Stimulated activated naive B cell treated with anti-CD40 and anti-IgM and Interleukin-4, amounts not matched to agents 10 μg/mL and 1 μg/mL and 100 μg/mL, for 72 hours (primary cell): ENCODE measurements at regions not wholly inside any gene's neighbourhood (a gene's known extent, or its start where the extent isn't known, plus 50 kb on each side); places are given as distances from the start of the nearest gene placed in this dataset.

ENCODE experiments used
- ATAC-seq, 2 donors: fragments of 150-1000 bp; cut with Tn5 transposase; replicated peaks; 2 replicates each; pipeline ENCODE4 v1.10.0; 2021; ENCODE audit warnings: moderate library complexity in 1 of 2
- DNase-seq: peaks from one replicate; pipeline ENCODE4 v3.0.0; 2021
- H3K27ac Mint-ChIP-seq: one replicate; pipeline ENCODE4 v1.8.0; 2022; ENCODE audit warnings: mild to moderate bottlenecking, mixed read lengths
- H3K27me3 Mint-ChIP-seq, 2 donors: one replicate each; pipeline ENCODE4 v1.8.0; 2022; ENCODE audit warnings: mixed read lengths in 2 of 2
- H3K36me3 Mint-ChIP-seq, 2 donors: one replicate each; pipeline ENCODE4 v1.8.0; 2022; ENCODE audit warnings: mixed read lengths in 2 of 2, mild to moderate bottlenecking in 1 of 2
- H3K4me1 Mint-ChIP-seq, 2 donors: one replicate each; pipeline ENCODE4 v1.8.0; 2022; ENCODE audit warnings: mixed read lengths in 2 of 2, mild to moderate bottlenecking in 1 of 2
- H3K4me3 Mint-ChIP-seq, 2 donors: one replicate each; pipeline ENCODE4 v1.8.0; 2022; ENCODE audit warnings: mild to moderate bottlenecking in 2 of 2, mixed read lengths in 2 of 2, moderate library complexity in 1 of 2
- H3K9me3 Mint-ChIP-seq, 2 donors: one replicate each; pipeline ENCODE4 v1.8.0; 2022; ENCODE audit warnings: mixed read lengths in 2 of 2, mild to moderate bottlenecking in 1 of 2

DNA sequence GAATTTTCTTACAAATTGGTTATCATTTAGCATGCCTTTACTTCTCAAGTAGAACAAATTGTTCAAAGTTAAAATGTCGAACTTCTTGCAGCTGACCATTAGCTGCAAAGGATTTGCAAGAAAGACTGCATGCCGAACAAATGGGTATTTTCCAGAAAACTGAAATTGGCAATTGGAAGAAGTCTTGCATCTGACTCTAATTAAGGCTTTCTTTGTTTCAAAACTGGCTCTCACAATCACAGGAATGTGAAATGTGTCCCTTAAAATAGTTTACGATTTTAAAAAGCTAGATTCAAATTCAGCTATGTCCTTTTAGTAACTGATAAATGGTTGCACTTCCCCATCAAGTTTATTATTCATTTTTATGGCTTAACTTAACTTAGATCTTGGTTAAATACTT lies 207.9 kb downstream of the ARL4A start:
- Mint-ChIP-seq H3K9me3 (no peaks in the 10 kb centered on the region), H3K36me3 (no peaks in the 10 kb centered on the region), H3K27me3 (no peaks in the 10 kb centered on the region), H3K27ac (no peak overlapping the region), H3K4me3 (no peak overlapping the region), H3K4me1 (no peaks in the 10 kb centered on the region)
- no peak for DNase-seq
- no peak for ATAC-seq

DNA sequence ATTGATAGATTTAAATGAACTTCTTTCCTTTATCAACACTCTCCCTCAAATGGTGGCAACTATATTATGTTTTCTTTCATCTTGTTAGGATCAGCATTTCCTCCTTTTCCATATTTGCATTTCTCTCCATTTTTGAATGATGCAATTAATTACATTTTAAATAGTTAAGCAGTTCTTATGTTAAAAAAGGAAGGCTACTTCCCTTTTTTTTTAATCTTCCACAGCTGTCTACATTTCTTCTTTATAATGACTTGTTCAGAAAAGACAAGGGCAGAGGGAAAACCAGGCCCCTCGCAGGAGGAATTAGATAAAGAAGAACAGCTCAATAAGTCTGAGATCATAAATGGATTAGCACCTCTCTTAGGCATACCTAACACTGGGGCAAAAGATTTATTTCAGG lies 208.9 kb downstream of the ARL4A start:
- Mint-ChIP-seq H3K4me1 (no peaks in the 10 kb centered on the region), H3K27me3 (no peaks in the 10 kb centered on the region), H3K9me3 (no peaks in the 10 kb centered on the region), H3K4me3 (no peak overlapping the region), H3K27ac (no peak overlapping the region), H3K36me3 (no peaks in the 10 kb centered on the region)
- ATAC-seq (no peak), DNase-seq (no peak)

DNA sequence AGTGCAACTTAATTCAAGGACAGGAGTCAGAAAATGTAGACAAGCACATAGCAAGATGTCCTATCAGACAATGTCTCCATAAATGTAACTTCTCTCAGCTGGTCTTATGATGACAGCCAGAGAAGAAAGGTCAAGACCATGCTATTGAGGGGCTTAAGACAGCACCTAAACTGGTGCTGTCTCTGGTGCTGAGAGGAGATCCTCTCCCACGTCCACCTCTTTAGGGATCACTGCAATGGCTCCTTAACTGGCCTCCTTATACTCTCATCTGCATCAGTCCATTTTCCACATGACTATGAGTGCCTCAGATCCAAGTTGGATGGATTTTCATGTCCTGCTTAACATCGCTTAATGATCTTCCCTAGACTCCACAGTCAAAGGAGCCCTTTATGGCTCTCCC lies 210.6 kb downstream of the ARL4A start:
- DNase-seq (no peak), ATAC-seq (no peak)
- Mint-ChIP-seq H3K4me1 (no peaks in the 10 kb centered on the region), H3K9me3 (no peaks in the 10 kb centered on the region), H3K27me3 (no peaks in the 10 kb centered on the region), H3K4me3 (no peak overlapping the region), H3K27ac (no peak overlapping the region), H3K36me3 (no peaks in the 10 kb centered on the region)

DNA sequence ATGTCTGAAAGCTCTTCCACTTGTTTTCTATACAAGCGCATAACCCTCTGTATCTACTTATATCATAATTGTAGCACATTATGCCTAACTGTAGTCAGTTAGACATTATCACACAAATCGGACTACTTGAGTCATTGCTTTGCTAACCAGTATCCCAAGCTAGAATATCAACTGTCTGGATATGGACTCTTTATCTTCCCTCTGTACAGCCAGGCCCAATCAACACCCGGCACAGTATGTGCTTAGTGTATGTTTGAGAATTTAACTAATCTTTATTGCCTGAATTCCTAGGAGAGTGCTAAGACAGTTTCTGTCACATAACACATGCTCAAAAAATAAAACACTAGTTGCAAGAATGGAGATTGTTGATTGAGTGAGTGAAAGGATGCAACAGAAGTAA lies 211.2 kb downstream of the ARL4A start:
- Mint-ChIP-seq H3K27ac (no peak overlapping the region), H3K9me3 (no peaks in the 10 kb centered on the region), H3K27me3 (no peaks in the 10 kb centered on the region), H3K36me3 (no peaks in the 10 kb centered on the region), H3K4me1 (no peaks in the 10 kb centered on the region), H3K4me3 (no peak overlapping the region)
- DNase-seq (no peak), ATAC-seq (no peak)

DNA sequence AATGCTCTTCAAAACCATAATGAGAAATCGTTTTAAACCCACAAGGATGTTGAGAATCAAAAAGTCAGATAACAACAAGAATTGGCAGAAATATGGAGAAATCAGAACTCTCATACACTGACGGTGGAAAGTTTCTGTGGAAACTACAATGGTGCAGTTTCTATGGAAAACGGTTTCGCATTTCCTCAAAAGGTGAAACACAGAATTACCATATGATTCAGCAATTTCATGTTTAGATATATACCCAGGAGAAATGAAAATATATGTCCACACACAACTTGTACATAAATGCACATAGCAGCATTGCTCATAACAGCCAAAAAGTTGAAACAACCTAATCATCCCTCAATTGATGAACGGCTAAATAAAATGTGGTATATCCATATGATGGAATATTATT lies 218.2 kb downstream of the ARL4A start:
- Mint-ChIP-seq H3K4me3 (no peak overlapping the region), H3K27me3 (peaks cover 0 to 9% of the 10 kb centered on the region in 2 donors), H3K4me1 (no peaks in the 10 kb centered on the region), H3K27ac (no peak overlapping the region), H3K9me3 (no peaks in the 10 kb centered on the region), H3K36me3 (no peaks in the 10 kb centered on the region)
- DNase-seq (no peak), ATAC-seq (no peak)

DNA sequence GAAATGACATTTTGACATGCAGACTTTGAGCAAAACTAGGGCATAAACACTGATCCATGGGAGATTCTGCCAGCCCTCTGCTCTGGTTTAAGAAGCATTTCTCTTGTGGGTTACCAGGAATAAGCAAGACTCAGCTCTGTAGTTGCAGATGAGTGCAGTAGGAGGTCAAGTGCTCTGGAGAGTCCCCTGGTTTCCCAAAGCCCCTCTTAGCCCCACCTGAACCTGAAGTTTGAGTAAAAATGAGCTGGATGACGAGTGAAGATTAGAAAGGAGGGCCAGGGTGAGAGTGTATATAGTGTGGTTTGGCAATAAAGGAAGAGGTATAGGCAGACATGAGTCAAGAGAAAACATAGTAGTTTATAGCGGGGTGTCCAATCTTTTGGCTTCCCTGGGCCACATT lies 220.3 kb downstream of the ARL4A start:
- Mint-ChIP-seq H3K27ac (no peak overlapping the region), H3K4me1 (no peaks in the 10 kb centered on the region), H3K9me3 (no peaks in the 10 kb centered on the region), H3K4me3 (no peak overlapping the region), H3K36me3 (no peaks in the 10 kb centered on the region), H3K27me3 (peaks cover 0 to 9% of the 10 kb centered on the region in 2 donors)
- no peak for ATAC-seq
- DNase-seq = no peak

DNA sequence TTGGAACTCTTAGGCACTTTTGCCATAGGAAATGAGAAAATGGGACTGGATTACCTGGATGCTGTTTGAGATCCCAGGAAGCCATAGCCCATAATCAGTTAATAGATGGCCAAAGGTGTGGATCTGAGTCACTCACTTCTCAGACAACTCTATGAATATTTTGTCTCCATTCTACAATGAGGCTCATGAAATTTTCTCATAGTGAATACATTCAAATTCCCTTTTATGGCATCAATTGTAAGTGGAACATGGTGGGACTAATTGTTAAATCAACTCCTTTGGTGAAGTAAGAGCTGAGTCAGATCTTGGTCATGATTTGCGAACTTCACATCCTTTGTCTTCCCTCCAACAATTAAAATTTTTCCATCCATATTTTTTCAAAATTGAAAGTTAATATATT lies 222.1 kb downstream of the ARL4A start:
- no peak overlapping the region for H3K4me3 Mint-ChIP-seq
- no peak overlapping the region for H3K27ac Mint-ChIP-seq
- no peaks in the 10 kb centered on the region for H3K4me1 Mint-ChIP-seq
- H3K27me3 Mint-ChIP-seq = peaks cover 0 to 9% of the 10 kb centered on the region in 2 donors
- no peak for DNase-seq
- no peak for ATAC-seq
- H3K36me3 Mint-ChIP-seq = no peaks in the 10 kb centered on the region
- no peaks in the 10 kb centered on the region for H3K9me3 Mint-ChIP-seq

DNA sequence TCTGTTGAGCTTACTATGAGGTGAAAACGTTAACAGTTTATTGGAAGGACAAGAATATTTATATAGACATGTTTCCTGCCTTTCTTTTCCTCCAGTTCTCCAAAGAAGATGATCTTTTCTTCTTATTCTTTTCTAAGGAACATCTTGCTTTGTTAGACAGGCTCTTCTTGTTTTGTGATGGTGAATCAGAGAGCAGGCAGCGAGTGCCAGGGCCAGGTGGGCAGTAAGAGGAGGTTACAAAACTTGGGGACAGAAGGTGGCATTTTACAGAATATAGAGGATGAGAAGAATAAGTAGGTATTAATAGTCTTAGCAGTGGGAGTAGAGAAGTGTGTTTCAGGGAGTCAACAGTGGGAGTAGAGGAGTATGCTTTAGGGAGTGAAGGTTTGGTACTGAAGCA lies 223.6 kb downstream of the ARL4A start:
- Mint-ChIP-seq H3K27me3 (peaks cover 0 to 9% of the 10 kb centered on the region in 2 donors), H3K4me1 (no peaks in the 10 kb centered on the region), H3K36me3 (no peaks in the 10 kb centered on the region), H3K9me3 (no peaks in the 10 kb centered on the region), H3K27ac (no peak overlapping the region), H3K4me3 (no peak overlapping the region)
- ATAC-seq = no peak
- no peak for DNase-seq

DNA sequence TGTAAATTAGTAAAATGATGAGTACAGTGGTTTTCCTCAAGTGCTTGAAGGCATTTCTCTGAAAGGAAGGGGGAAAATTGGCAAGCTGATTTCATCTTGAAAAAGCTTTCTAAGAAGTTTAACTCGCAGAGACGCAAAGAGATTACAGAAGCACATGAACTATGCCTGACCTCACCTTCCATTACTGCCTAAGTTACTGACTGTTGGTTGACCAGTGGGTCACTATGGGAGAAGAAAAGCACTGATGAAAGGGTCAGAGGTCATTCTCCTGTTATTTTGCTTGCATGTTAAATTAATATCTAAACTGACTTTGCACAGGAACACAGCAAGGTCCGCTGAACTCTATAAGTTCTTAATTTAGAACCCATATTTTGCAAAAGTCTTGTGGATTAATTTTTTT lies 225.6 kb downstream of the ARL4A start:
- H3K27ac Mint-ChIP-seq = no peak overlapping the region
- no peaks in the 10 kb centered on the region for H3K4me1 Mint-ChIP-seq
- H3K4me3 Mint-ChIP-seq = no peak overlapping the region
- H3K9me3 Mint-ChIP-seq = peaks cover 3% of the 10 kb centered on the region in 2 donors
- no peaks in the 10 kb centered on the region for H3K27me3 Mint-ChIP-seq
- no peak for DNase-seq
- peaks cover 0 to 3% of the 10 kb centered on the region in 2 donors for H3K36me3 Mint-ChIP-seq
- no peak for ATAC-seq

DNA sequence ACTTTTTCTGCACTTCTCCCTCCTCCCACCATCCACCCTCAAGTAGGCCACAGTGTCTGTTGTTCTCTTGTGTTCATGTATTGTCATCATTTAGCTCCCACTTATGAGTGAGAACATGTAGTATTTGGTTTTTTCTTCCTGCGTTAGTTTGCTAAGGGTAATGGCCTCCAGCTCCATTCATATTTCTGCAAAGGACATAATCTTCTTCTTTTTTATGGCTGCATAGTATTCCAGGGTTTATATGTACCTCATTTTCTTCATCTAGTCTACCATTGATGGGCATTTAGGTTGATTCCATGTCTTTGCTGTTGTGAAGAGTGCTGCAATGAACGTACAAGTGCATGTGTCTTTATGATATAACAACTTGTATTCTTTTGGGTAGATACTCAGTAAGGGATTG lies 230.4 kb downstream of the ARL4A start:
- Mint-ChIP-seq H3K27me3 (no peaks in the 10 kb centered on the region), H3K36me3 (peaks cover 0 to 3% of the 10 kb centered on the region in 2 donors), H3K9me3 (peaks cover 3 to 4% of the 10 kb centered on the region in 2 donors), H3K27ac (no peak overlapping the region), H3K4me1 (no peaks in the 10 kb centered on the region), H3K4me3 (no peak overlapping the region)
- ATAC-seq = no peak
- DNase-seq = no peak

DNA sequence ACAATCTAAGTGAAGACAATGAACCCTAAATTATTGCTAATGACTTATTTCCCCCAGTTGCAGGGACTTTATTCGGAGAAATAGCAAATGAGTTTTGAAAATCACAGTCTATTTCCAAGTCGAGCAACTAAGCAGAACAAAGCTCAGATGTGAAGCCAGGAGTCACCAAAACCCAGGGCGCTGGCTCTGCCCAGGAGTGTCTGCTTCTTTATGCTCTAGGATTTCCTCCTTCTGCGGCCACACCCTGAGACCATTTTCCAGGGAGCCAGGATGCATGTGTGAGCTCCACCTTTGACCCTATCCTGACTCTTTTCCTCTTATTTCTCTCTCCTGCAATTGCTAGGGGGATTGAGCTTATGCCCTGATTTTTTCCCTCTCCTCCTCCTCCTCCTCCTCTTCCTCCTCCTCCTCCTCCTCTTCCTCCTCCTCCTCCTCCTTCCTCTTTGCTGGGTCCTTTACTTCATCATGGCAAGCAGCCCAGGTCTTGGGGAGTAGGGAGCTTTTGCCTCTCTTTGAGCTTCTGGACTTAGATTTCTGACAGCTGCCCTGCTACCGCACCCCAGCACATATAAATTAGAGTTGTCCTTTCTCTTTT lies 234.4 kb downstream of the ARL4A start:
- peaks cover 3 to 4% of the 10 kb centered on the region in 2 donors for H3K9me3 Mint-ChIP-seq
- ATAC-seq (no peak), DNase-seq (no peak)
- H3K4me3 Mint-ChIP-seq = no peak overlapping the region
- no peak overlapping the region for H3K27ac Mint-ChIP-seq
- H3K27me3 Mint-ChIP-seq = peaks cover 0 to 5% of the 10 kb centered on the region in 2 donors
- H3K4me1 Mint-ChIP-seq = no peaks in the 10 kb centered on the region
- peaks cover 0 to 3% of the 10 kb centered on the region in 2 donors for H3K36me3 Mint-ChIP-seq

DNA sequence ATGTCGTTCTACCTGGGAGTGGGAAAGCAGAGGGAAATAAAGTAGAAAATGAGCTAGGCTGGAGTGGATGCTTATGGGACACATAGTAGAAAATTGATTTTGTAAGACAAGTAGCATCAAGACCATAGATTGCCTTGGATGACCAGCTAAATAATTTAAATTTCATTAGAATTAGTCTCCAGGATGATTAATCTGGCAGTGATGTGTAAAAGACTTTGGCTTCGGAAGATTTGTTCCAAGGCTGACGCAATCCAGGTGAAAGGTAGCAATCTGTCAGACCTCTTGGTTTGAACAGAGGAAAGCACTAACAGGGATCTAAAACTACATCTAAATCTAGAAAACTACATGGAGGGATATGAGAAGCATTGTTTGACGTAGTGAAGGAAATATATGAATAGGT lies 236.5 kb downstream of the ARL4A start:
- Mint-ChIP-seq H3K4me3 (no peak overlapping the region), H3K27ac (no peak overlapping the region), H3K36me3 (no peaks in the 10 kb centered on the region), H3K9me3 (no peaks in the 10 kb centered on the region), H3K27me3 (peaks cover 0 to 9% of the 10 kb centered on the region in 2 donors), H3K4me1 (no peaks in the 10 kb centered on the region)
- ATAC-seq (no peak), DNase-seq (no peak)

DNA sequence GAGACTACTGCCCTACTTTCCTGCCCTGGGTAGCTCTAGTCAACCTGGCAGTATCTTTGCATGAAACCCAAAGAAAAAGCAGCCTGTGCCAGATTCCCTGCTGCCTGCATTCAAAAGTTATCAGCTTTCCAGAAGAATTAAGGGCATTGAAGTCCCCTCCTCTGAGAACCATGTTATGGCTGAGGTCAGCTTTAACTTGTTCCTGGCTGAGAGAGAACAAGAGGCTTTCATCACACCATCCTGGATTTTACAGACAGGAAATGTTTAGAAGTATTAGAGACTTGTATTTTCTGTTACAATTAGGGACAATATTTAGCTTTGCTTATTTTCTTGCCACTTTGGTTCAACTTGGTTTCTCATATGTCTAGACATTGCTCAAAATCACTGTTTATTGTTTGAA lies 238.8 kb downstream of the ARL4A start:
- Mint-ChIP-seq H3K4me3 (no peak overlapping the region), H3K4me1 (no peaks in the 10 kb centered on the region), H3K27ac (no peak overlapping the region), H3K36me3 (no peaks in the 10 kb centered on the region), H3K27me3 (peaks cover 0 to 10% of the 10 kb centered on the region in 2 donors), H3K9me3 (no peaks in the 10 kb centered on the region)
- DNase-seq (no peak), ATAC-seq (no peak)

DNA sequence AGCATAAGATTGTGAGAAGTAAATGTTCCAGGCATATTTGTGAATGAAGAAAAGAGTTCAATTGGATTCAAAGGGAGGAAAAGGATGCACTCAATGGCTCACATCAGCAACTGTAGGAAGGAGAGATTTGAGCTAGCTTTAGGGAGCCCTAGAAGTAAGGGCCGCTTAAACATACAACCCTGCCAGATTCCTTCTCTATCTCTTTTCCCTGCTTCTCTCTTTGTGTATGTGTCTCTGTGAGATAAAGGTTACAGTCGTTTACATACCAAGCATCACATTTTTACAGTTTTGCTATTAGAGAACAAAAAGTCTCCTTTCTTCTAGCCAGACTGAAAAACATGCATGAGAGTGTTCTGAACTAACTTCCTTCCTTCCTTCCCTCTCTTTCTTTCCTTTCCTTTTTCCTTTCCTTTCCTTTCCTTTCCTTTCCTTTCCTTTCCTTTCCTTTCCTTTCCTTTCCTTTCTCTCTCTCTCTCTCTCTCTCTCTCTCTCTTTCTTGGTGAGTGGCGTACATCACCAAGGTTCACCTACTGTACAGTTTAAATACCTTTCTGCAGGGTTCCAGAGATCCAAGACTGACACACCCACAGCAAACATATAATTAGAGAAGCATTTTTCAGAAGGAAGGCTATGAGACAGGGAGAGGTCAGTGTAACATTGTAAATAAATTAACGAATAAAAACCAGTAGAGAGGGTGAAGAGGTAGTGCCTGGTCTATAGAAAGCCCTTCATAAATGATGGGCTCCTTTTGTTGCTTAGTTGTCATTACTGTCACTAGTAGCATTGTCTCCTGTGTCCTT lies 240.4 kb downstream of the ARL4A start:
- Mint-ChIP-seq H3K27me3 (peaks cover 0 to 10% of the 10 kb centered on the region in 2 donors), H3K36me3 (no peaks in the 10 kb centered on the region), H3K4me3 (no peak overlapping the region), H3K27ac (no peak overlapping the region), H3K9me3 (no peaks in the 10 kb centered on the region), H3K4me1 (no peaks in the 10 kb centered on the region)
- ATAC-seq = no peak
- DNase-seq = no peak

DNA sequence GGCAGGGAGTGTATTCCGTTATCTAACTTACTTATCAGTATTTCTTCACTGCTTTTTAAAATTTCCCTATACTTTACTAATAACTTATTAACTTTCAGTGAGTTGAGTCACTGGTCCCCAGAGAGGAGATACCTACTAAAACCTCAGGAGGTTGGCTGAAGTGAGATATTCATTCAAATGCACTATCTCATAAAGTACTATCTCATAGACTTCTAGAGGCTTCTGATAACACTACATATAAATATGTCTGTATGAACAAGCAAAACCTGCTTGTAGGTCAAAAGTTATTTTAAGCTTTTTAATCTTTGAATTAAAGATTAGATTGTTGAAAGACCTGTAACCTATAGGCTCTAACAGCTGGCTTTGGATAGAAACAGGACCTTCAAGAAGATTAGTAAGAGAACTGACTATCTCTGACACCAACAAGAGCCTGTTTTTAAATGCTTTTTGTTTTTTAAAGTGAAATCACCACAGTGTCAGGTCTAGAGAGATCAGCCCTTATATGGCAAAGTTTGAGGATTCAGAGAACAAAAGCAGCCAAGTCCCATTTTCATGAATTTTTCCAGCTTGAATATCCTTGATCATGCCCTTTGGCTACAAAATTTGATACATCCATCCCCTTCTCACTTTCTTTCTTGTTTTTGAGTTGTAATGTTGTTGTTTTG lies 242.2 kb downstream of the ARL4A start:
- ATAC-seq (no peak), DNase-seq (no peak)
- peaks cover 0 to 6% of the 10 kb centered on the region in 2 donors for H3K27me3 Mint-ChIP-seq
- H3K27ac Mint-ChIP-seq = no peak overlapping the region
- H3K4me1 Mint-ChIP-seq = no peaks in the 10 kb centered on the region
- no peaks in the 10 kb centered on the region for H3K36me3 Mint-ChIP-seq
- no peaks in the 10 kb centered on the region for H3K9me3 Mint-ChIP-seq
- H3K4me3 Mint-ChIP-seq = no peak overlapping the region
